ENCODE measurements at regions not wholly inside any gene's neighbourhood (a gene's known extent, or its start where the extent isn't known, plus 50 kb on each side); places are given as distances from the start of the nearest gene placed in this dataset.

- CTCF ChIA-PET: interaction anchor here (0.6 kb wide), 1 partner anchor 123 kb away, joined by 3 read pairs; no protein-coding TSS in a partner anchor
- POLR2A ChIA-PET: no interaction called here
Observed at GRCh38 chr2:72014831-72015230, 132.8 kb downstream of the CYP26B1 start.

DNA sequence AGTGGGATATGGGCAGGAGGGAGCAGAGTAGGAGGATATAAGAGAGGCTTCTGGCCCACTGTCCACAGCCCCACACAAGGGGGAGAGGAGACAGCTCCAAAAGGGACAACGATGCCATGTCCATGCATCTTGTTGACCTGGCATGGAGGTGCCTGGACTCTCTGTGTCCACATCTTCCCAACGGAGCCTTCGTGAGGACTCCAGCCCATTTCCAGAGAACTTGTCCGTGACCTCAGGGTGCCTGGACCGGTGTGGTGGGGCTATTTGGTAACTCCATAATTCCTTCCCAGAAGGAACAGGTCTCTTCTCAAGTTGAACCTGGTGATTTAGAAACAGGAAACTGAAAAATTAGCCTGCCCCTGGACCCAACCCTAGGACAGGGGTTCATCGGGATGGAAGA is 133.9 kb downstream of the CYP26B1 start:
- ChIA-PET POLR2A (no interaction called here), CTCF (no interaction called here)
- H2AFZ ChIP-seq (ENCODE audit: low read depth): no peak overlapping the region
- H3K36me3 ChIP-seq (replicated peaks in 1 of 2; ENCODE audit: control insufficient read depth in 1 of 2, insufficient read depth in 2 of 2, low read length in 1 of 2): no peaks in the 10 kb centered on the region
- 63% methylated on average over 5 of the region's 6 CpGs for WGBS (ENCODE audit: low lambda C conversion rate)
- no peak overlapping the region for H3K9ac ChIP-seq
- no peaks in the 10 kb centered on the region for H3K79me2 ChIP-seq (ENCODE audit: insufficient read depth)
- H3K4me3 ChIP-seq (ENCODE audit: low read depth in 2 of 2, low read length in 1 of 2): no peak overlapping the region
- H3K27me3 ChIP-seq (ENCODE audit: insufficient read depth): no peaks in the 10 kb centered on the region
- no peaks in the 10 kb centered on the region for H4K20me1 ChIP-seq (ENCODE audit: insufficient read depth)
- no peak overlapping the region for H3K4me2 ChIP-seq
- peaks cover 0 to 6% of the 10 kb centered on the region in 2 experiments; a peak in 1 of 4 replicates for H3K4me1 ChIP-seq (ENCODE audit: control insufficient read depth in 1 of 2, insufficient read depth in 2 of 2, low read depth in 1 of 2, low read length in 1 of 2)
- H3F3A ChIP-seq (replicated peaks; ENCODE audit: insufficient read depth): no peaks in the 10 kb centered on the region
- no peaks in the 10 kb centered on the region for H3K9me2 ChIP-seq
- H3K9me3 ChIP-seq: no peaks in the 10 kb centered on the region
- H3K27ac ChIP-seq (ENCODE audit: low read depth in 2 of 2, low read length in 1 of 2): no peak overlapping the region
- DNase-seq: no peak
- TF ChIP-seq ZBTB33 (IDR thresholded peaks at IDR 0.05; ENCODE audit: borderline replicate concordance, low read depth): no peak
- no peak for TF ChIP-seq RCOR1 (IDR thresholded peaks at IDR 0.05; ENCODE audit: low read length)
- TF ChIP-seq, protein P1, sequence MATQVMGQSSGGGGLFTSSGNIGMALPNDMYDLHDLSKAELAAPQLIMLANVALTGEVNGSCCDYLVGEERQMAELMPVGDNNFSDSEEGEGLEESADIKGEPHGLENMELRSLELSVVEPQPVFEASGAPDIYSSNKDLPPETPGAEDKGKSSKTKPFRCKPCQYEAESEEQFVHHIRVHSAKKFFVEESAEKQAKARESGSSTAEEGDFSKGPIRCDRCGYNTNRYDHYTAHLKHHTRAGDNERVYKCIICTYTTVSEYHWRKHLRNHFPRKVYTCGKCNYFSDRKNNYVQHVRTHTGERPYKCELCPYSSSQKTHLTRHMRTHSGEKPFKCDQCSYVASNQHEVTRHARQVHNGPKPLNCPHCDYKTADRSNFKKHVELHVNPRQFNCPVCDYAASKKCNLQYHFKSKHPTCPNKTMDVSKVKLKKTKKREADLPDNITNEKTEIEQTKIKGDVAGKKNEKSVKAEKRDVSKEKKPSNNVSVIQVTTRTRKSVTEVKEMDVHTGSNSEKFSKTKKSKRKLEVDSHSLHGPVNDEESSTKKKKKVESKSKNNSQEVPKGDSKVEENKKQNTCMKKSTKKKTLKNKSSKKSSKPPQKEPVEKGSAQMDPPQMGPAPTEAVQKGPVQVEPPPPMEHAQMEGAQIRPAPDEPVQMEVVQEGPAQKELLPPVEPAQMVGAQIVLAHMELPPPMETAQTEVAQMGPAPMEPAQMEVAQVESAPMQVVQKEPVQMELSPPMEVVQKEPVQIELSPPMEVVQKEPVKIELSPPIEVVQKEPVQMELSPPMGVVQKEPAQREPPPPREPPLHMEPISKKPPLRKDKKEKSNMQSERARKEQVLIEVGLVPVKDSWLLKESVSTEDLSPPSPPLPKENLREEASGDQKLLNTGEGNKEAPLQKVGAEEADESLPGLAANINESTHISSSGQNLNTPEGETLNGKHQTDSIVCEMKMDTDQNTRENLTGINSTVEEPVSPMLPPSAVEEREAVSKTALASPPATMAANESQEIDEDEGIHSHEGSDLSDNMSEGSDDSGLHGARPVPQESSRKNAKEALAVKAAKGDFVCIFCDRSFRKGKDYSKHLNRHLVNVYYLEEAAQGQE (IDR thresholded peaks at IDR 0.05; ENCODE audit: low read depth, low read length): no peak
- no peak for TF ChIP-seq FOXJ3 (CRISPR knock-in tag; IDR thresholded peaks at IDR 0.05)
- TF ChIP-seq TAF1 (IDR thresholded peaks at IDR 0.05; ENCODE audit: borderline replicate concordance, low read depth, low read length): no peak
- TF ChIP-seq EP300 (IDR thresholded peaks at IDR 0.05; ENCODE audit: borderline replicate concordance in 1 of 2, low read depth in 1 of 2, low read length in 1 of 2): no peak
- TF ChIP-seq IRF3 (IDR thresholded peaks at IDR 0.05; ENCODE audit: low read depth, low read length): no peak
- TF ChIP-seq FOXM1 (IDR thresholded peaks at IDR 0.05; ENCODE audit: low read depth): no peak

More at GRCh38 chr2:72014831-72015230, 132.8 kb downstream of the CYP26B1 start:
- Histone ChIP-seq H3K9me2 (no peaks in the 10 kb centered on the region), H3K4me2 (no peak overlapping the region), H3K9ac (no peak overlapping the region), H3K4me3 (ENCODE audit: low read depth in 2 of 2, low read length in 1 of 2) (no peak overlapping the region), H3K27ac (ENCODE audit: low read depth in 2 of 2, low read length in 1 of 2) (no peak overlapping the region), H2AFZ (ENCODE audit: low read depth) (no peak overlapping the region), H4K20me1 (ENCODE audit: insufficient read depth) (no peaks in the 10 kb centered on the region), H3F3A (replicated peaks; ENCODE audit: insufficient read depth) (no peaks in the 10 kb centered on the region), H3K4me1 (ENCODE audit: control insufficient read depth in 1 of 2, insufficient read depth in 2 of 2, low read depth in 1 of 2, low read length in 1 of 2) (peaks cover 0 to 6% of the 10 kb centered on the region in 2 experiments; a peak in 1 of 4 replicates), H3K79me2 (ENCODE audit: insufficient read depth) (no peaks in the 10 kb centered on the region), H3K9me3 (no peaks in the 10 kb centered on the region), H3K36me3 (replicated peaks in 1 of 2; ENCODE audit: control insufficient read depth in 1 of 2, insufficient read depth in 2 of 2, low read length in 1 of 2) (no peaks in the 10 kb centered on the region), H3K27me3 (ENCODE audit: insufficient read depth) (no peaks in the 10 kb centered on the region)
- 63% methylated on average over 1 of the region's 1 CpG for WGBS (ENCODE audit: low lambda C conversion rate)
- no peak for TF ChIP-seq USF2 (IDR thresholded peaks at IDR 0.05; ENCODE audit: borderline replicate concordance, low read depth, low read length)
- TF ChIP-seq GATA2 (CRISPR knock-in tag; IDR thresholded peaks at IDR 0.05): no peak
- no peak for TF ChIP-seq POLR2AphosphoS5 (IDR thresholded peaks at IDR 0.05; ENCODE audit: low read depth, low read length)
- TF ChIP-seq EZH2phosphoT487 (IDR thresholded peaks at IDR 0.05; ENCODE audit: borderline replicate concordance, low read depth): no peak
- TF ChIP-seq, protein P2, sequence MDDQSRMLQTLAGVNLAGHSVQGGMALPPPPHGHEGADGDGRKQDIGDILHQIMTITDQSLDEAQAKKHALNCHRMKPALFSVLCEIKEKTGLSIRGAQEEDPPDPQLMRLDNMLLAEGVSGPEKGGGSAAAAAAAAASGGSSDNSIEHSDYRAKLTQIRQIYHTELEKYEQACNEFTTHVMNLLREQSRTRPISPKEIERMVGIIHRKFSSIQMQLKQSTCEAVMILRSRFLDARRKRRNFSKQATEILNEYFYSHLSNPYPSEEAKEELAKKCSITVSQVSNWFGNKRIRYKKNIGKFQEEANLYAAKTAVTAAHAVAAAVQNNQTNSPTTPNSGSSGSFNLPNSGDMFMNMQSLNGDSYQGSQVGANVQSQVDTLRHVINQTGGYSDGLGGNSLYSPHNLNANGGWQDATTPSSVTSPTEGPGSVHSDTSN (IDR thresholded peaks at IDR 0.05): no peak
- TF ChIP-seq TCF12 (IDR thresholded peaks at IDR 0.05): no peak
- no peak for TF ChIP-seq JUND (IDR thresholded peaks at IDR 0.05)
- no peak for TF ChIP-seq RCOR1 (IDR thresholded peaks at IDR 0.05; ENCODE audit: low read length)
- no peak for TF ChIP-seq RFX5 (IDR thresholded peaks at IDR 0.05; ENCODE audit: low read length)
- no peak for TF ChIP-seq MXI1 (IDR thresholded peaks at IDR 0.05; ENCODE audit: low read depth, low read length)
- no peak for TF ChIP-seq RXRA (IDR thresholded peaks at IDR 0.05; ENCODE audit: borderline replicate concordance, low read depth)
- TF ChIP-seq, protein P3, sequence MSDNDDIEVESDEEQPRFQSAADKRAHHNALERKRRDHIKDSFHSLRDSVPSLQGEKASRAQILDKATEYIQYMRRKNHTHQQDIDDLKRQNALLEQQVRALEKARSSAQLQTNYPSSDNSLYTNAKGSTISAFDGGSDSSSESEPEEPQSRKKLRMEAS (IDR thresholded peaks at IDR 0.05; ENCODE audit: low read depth): no peak
- no peak for TF ChIP-seq CHD2 (IDR thresholded peaks at IDR 0.05; ENCODE audit: low read length, partially characterized antibody)
- no peak for TF ChIP-seq FOSL2 (IDR thresholded peaks at IDR 0.05; ENCODE audit: borderline replicate concordance, low read depth)
- no peak for DNase-seq

Measured in SK-N-SH (cell line).